Activated CD8-positive, alpha-beta memory T cell treated with anti-CD3 and anti-CD28 coated beads for 36 hours (primary cell): ENCODE measurements at regions not wholly inside any gene's neighbourhood (a gene's known extent, or its start where the extent isn't known, plus 50 kb on each side); places are given as distances from the start of the nearest gene placed in this dataset.

Experiments used
- CTCF ChIA-PET: fragments of 350-600 bp; sonication (Branson Sonifier 250); formaldehyde crosslinking; loops from one replicate; lab custom pipeline; 2021; ENCODE audit warnings: antibody characterized with exemption; lab: Charles Lee
- POLR2A ChIA-PET: fragments of 350-600 bp; sonication (Branson Sonifier 250); formaldehyde crosslinking; loops from one replicate; lab custom pipeline; 2021; ENCODE audit warnings: antibody characterized with exemption; lab: Charles Lee

DNA sequence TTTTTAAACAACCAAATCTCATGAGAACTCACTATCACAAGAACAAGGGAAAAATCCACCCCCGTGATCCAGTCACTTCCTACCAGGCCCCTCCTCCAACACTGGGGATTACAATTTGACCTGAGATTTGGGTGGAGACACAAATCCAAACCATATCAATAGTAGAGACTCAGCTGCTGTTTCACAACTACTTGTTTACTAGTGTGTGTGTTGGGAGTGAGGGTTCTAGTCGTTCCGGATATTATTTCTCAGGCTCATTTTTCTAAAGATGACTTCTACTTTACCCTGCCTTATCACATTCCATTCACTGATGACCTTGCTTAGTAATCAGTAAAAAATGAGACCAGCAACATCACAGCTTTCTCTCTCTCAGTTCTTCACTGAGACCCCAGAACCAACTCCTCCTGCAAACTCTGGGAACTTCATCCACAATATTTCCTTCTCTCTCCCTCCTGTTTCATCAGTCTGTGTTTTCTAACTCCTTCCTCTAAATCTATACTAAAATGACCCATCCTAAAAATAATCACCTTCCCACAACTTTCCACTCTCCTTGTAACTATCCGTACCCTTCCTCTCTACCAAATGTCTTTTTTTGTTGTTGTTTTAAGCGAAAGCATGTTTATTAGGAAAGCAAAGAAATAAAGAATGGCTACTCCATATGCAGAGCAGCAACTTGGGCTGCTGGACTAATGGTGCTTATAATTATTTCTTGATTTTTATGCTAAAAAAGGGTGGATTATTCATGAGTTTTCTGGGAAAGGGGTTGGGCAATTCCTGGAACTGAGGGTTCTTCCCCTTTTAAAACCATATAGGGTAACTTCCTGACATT lies 121.5 kb upstream of the SPRY4 start:
- CTCF ChIA-PET = interaction anchor here (1.4 kb wide), 1 partner anchor 10 kb away, joined by 3 read pairs; no protein-coding TSS in a partner anchor

DNA sequence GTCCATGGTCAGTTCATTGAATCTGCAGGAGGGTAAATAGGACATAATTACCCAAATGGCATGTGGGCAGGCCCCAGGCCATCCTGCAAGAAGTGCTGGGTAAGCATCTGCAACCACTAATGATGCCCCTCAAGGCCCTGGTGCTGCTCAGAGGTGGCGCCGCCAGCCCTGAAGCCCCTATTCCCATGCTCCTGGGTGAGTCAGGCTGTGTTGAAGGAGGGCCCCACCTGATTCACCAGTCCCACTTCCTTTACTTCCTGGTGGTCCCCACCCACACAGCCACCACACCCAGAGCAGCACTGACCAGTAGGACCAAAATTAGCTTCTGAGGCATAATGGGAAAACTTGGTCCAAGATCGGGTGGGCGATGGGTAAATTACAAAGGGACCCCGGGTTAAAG lies 120.4 kb upstream of the SPRY4 start:
- POLR2A ChIA-PET = no interaction called here
- CTCF ChIA-PET = interaction anchor here (1.4 kb wide), 1 partner anchor 9 kb away, joined by 3 read pairs; no protein-coding TSS in a partner anchor

More for the DNA sequence above, 121.5 kb upstream of the SPRY4 start:
- POLR2A ChIA-PET = no interaction called here

DNA sequence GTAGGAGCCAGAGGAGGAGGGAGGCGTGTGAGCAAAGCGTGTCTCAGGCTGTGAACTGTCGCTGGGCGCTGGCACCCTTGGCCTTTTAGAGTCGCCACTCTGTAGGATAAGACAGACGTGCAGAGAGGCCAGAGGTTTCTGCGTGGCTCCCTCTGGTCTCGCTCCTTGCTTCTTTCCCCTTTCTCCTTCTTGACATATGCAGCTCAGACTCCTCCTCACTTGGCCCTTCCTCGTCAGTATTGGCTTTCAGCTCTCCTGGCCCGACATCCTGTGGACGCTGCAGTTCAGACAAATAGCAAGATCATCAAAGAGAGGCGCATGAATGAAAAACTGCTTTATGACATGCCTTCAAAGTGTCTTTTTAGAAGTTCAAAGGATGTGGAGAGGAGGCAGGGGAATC lies 116.8 kb upstream of the SPRY4 start:
- ChIA-PET CTCF (no interaction called here), POLR2A (no interaction called here)

DNA sequence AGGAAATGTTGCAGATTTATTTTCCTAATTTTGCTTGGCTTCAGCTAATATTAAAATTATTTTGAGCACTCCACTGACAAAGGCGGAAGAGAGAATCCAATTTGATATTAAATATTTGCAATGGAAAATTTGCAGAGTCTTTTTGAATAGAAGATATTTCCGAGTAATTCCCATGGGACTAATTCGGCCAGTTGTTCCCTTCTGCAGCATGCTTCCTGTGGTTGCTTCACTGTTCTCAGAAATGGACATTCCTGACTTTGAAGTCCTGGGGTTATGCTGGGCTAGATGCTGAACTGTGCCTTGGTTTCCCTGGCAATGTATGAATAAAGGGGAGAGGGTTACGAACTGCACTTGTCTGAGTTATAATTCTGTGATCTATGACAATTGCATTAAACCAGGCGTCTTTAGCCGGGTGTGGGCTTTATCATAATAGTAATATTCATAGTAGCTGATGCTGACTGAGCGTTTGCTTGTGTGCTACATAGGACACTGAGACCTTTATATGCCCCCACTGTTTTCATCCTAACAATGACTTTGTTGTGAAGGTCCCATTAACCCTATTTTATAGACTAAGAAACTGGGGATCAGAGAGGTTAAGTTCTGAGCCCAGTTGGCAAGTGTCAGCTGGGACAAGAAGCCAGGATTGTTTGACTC lies 114.5 kb upstream of the SPRY4 start:
- ChIA-PET CTCF (no interaction called here), POLR2A (no interaction called here)

DNA sequence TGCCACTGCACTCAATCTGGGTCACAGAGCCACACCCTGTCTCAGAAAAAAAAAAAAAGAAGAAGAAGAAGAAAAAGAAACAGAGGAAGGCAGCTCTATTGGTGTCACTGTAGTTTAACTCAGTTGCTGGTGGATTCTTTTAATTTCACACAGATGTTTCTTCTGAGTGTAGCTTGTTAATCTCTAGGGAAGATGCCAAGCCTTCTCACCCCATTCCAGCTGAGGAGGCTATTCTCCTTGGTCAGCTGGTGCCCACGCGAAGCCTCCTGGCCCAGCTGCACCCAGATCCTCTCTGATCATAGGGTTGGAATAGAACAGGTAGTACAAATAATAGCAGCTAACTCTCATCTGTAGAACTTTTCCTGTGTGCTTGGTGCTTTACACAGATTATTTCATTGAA lies 113.8 kb upstream of the SPRY4 start:
- ChIA-PET POLR2A (no interaction called here), CTCF (no interaction called here)

DNA sequence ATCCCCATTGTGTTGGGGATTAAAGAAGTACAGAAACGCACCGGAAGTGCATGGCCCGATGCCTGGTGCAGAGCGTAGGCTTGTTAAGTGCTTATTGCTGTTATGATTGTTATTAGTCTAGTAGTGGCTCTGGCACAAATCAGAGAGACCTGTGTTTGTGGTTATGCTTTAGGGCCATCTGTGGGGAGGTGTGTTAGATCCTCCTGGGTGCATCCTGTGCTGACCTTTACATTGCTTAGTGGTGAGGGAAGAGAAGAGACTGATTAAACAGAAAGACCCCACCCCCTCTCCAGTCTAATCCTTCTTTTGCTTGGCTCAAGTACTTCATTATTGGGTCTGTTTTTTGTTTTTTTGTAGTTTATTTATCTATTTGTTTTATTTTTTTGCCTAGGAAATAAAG lies 112.7 kb upstream of the SPRY4 start:
- POLR2A ChIA-PET = no interaction called here
- CTCF ChIA-PET = no interaction called here

DNA sequence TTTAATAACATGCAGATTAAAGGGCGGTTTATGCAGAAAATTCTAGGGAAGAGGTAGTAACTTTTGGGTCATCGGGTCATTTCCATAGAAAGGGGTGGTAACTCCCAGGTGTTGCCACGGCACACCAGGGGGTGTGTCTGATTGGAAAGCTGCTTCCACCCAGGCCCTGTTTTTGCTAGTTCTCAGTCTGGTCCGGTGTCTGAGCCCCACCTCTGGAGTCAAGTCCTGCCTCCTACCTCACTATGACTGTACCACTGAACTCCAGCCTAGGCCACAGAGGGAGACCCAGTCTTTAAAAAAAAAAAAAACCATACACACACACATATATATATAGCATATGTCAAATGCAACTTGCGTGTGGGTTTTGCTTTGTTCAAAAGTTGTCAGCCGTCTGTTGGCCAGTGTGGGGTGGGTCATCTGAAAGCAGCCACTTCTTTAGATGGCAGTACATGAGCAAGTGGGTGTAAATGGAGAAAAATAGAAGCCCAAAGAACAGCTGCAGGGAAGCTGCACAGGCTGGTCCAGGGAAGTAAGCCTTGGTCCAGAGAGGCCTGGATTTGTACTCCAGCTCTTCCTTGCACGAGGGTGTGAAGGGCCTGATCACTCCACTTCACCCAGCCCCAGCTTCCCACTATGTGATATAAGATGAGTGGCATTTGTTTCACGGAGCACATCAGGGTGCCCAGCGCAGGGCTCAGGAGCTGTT lies 110.7 kb upstream of the SPRY4 start:
- POLR2A ChIA-PET = no interaction called here
- CTCF ChIA-PET = interaction anchor here (0.7 kb wide), 1 partner anchor 794 kb away, joined by 3 read pairs; no protein-coding TSS in a partner anchor

DNA sequence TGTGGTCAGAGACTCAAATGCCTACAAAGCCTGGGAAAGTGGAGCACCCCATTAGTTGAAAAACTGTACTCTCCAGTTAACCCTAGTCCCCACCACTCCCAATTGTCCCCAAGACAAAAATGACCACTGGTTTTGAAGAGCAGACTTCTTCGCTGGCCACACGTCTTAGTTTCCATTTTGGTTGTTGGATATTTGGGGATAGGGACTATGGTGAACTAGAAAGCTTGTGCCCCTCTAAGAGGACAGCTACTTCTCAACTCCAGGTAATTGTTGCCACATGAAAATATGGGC lies 109.4 kb upstream of the SPRY4 start:
- ChIA-PET CTCF (no interaction called here), POLR2A (no interaction called here)

DNA sequence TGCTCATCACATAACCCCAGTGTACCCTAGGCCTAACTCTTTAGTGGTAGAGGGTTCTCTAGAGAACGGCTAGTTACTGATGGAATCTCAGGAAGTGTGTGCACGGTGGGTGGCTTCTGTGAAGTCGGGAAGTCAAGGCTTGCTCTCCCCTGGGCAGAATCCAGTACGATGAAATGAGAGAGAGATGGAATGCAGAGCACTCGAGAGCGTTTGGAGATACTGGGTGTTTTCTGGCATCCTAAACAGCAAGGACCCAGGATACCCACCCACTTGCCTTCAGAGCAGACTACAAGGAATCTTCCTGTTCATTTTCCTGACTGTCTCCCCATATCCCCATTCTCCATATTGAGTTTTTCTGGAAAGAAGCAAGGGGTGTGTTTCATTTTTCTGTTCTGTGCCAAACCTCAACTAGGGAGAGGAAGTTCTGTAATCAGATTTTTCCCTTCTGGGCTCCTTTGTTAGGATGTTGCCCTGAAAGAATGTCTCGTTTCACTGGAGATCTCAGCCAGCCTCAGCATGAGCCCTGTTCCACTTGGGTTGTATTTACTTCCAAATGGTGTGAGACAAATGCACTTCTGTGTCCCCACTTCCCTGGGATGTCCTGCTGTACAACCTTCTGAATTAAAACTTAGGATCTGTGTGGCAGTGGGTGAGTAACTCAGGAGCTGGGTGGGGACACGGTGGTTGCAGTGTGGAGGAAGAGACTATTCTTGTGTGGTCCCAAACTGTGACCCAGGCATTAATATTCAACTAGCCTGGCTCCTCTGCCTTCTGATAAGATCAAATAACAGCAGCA lies 108.9 kb upstream of the SPRY4 start:
- POLR2A ChIA-PET = interaction anchor here (1.1 kb wide), 1 partner anchor 77 kb away, joined by 4 read pairs; no protein-coding TSS in a partner anchor
- CTCF ChIA-PET = no interaction called here

DNA sequence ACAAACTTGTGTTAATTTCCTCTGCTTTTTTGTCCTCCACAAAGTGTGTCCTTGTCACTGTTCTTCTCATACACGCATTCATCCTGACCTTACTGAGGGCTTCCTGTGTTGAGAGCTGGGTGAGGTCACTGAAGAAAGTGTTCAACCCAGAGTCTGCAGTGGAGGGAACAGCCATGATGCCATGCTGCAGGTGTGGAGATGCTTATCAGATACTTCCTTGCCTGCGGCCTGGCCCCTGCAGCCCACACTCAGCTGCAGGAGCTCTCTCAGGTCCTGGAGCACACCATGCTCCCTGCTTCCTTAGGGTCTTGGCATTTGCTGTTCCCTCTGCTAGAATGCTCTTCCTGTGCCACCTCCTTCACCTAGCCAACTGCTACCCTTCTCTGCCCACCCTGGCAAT lies 108.1 kb upstream of the SPRY4 start:
- ChIA-PET POLR2A (interaction anchor here (0.6 to 1.1 kb wide), 2 partner anchors 76 to 427 kb away, joined by 3 to 4 read pairs; no protein-coding TSS in a partner anchor), CTCF (no interaction called here)

DNA sequence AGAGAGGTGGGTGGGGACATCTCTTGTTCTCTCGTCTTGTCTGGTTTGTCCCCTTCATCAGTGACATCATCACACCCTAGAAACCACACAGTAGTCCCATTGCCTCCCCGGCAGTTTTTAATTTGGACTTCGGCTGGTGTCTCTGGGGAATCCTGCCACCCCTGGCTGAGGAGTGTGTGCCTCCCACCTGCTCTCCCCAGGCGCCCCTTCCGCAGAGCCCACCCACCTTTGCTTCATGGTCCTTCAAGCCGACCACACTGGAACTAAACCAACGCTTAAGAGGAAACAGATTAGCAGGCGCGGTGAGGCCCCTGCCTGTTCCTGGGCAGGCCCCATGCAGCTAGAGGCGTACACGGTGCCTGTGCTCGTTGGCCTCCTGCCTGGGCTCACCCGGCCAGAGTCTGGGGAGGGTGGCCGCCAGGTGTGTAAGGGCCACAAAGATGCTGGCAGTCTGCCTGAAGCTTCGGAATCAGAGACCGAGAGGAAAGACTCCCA lies 107.6 kb upstream of the SPRY4 start:
- POLR2A ChIA-PET = interaction anchor here (0.6 to 1.1 kb wide), 2 partner anchors 75 to 426 kb away, joined by 3 to 4 read pairs; no protein-coding TSS in a partner anchor
- CTCF ChIA-PET = no interaction called here

DNA sequence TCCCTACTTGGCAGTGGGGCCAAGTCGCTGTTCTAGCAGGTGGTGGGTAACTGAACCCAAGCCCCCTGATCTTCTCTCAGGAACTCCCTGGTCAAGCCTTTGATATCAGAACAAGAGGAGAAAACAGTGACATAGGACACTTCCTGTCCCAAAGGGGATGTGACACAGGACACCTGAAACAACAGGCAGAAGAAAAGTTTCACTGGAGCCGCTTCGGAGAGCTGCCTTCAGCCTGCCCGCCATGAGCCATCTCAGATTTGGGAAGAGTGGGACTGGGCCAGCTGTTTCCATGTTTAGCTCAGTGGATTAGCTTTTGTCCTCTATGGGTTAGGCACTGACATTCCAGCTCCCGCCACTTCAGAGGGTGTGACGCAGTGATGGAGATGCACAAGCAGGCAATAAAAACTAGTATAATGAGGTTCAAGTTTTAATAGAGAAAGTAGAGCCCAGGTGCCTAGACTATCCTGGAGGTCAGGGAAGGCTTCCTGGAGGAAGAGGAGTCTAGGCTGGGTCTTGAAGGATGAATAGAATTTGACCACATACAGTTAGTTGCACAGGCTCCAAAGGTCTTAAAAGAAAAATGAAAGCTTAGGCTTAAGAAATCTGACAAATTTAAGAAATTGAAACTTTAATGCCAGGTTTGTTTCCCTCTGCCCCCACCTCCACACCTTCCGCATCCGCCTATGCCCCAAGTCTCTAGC lies 104.1 kb upstream of the SPRY4 start:
- ChIA-PET CTCF (interaction anchor here (0.5 kb wide), 1 partner anchor 73 kb away, joined by 3 read pairs; no protein-coding TSS in a partner anchor), POLR2A (no interaction called here)

DNA sequence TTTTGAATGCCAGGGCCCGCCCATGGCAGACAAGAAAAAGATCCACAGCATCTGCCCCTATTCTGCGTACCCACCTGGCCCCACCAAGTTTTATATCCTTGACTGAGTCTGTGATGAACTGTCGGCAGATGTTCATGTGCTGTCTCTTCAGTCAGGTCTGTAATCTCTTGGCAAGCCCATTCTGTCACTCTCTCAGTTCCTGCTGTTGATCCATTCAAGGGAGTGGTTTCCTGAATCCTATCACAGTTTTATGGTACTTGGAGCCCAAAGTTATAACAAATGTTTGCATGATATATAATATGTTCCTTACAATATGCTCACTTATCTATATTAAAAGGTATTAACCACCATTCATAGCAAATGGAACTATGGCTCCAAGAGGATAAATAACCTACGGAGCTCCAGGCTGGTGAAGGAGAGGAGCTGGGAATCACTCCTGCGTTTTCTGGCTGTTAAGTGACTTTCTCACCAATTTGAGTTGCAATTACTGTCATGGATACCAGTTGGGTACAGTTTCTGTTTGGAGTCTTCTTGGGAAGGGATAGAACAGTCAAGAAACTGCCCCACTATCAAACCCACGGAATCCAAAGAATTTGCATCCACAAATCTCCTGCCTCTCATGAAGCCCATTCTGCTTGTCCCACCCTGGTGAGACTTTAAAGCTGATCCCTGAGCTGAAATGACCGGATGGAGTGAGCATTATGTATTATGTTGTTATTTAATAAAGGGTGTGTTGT lies 103.4 kb upstream of the SPRY4 start:
- CTCF ChIA-PET = no interaction called here
- POLR2A ChIA-PET = no interaction called here

DNA sequence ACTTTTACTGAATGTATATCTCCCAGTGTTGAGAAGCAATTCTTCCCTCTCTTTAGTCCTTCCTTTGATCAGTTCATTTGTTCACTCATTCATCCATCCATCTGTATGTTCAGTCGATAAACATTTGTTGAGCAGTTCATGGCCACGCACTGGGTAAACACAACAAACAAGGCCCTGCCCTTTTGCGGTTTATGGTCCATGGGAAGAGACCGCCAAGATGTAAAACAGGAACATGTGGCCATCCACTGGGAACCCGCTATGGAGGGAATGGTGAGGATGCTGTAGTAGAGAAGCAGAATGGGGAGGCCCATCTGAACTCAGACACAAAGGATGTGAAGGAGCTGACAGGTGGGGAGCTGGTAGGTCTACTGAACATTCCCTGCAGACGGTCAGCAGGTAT lies 102.7 kb upstream of the SPRY4 start:
- POLR2A ChIA-PET = no interaction called here
- CTCF ChIA-PET = no interaction called here

DNA sequence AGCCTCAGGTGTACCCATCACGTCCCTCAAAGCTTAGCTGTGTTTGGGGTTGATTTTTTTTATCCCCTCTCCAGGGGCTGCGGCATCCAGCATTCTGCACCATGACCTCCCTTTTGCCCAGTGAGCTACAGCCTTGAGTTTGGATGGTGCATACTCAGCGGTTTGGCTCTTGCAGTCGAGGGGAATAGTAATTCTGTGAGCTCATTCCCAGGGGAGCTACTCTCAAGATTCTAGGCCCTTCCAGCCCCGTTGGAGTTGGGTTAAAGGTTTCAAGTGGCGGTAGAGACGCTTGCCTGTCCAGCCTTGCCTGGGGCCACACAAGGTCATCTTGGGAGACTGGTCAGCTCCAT lies 102.2 kb upstream of the SPRY4 start:
- POLR2A ChIA-PET = no interaction called here
- CTCF ChIA-PET = no interaction called here

DNA sequence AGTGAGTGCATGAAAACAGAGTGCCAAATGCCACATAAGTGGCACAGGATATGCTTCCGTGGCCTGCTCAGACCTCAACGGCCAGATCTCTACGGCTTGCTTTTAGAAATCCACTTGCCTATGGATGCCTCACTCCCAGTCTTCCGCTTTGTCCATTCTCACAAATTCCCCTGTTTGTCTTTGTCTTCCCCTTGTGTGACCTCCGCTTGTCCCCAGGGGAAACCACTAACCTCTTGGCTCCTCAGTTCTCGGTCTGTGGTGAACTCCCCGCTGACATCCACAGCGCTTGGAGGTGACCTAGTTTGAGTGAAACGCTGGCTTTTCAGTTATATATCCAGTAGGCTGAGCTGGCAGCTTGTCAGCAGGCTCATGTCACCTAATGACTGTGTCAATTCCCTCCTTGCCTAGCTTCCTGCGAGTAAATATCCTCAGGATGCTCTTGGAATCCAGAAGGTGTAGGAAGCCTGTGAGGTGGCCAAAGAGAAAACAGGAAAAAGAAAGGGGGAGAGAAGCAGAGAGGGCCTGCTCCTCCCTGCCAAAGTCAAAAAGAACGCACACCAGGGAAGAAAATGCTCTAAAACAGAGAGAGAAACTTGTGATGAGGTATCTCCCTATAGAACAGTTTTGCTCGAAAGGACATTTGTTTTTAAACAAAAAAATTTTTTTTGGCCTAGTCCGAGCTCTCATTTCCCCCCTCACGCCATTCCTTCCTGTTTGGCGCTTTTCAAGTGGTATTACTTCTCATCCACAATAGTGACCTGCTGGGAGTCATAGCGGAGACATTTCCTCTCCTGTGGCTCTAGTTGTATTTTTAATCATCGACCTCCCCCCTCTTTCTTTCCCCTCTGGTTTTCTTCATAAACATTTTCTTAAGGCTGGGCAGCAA lies 101.6 kb upstream of the SPRY4 start:
- ChIA-PET CTCF (no interaction called here), POLR2A (no interaction called here)
